Erythroblast (primary cell): ENCODE measurements at regions not wholly inside any gene's neighbourhood (a gene's known extent, or its start where the extent isn't known, plus 50 kb on each side); places are given as distances from the start of the nearest gene placed in this dataset.

ENCODE experiments used
- GATA1 ChIP-seq: IDR thresholded peaks from 2 replicates; pipeline ENCODE4 v1.6.1; 2011; ENCODE audit warnings: low read depth, mild to moderate bottlenecking, control low read depth, low read length, moderate library complexity
- POLR2A ChIP-seq: IDR thresholded peaks from 2 replicates; pipeline ENCODE4 v1.6.1; 2011; ENCODE audit warnings: mild to moderate bottlenecking, low read length

- TF ChIP-seq POLR2A (no peak), GATA1 (no peak)
These were observed 461.2 kb upstream of the IMPG1 start for GRCh38 chr6:76533661-76534060.
